SK-N-SH (cell line): ENCODE measurements at regions not wholly inside any gene's neighbourhood (a gene's known extent, or its start where the extent isn't known, plus 50 kb on each side); places are given as distances from the start of the nearest gene placed in this dataset.

Source experiments
- CTCF ChIA-PET: fragments of 300-600, 350-600 bp; formaldehyde crosslinking; extraction: SDS; loops from one replicate; lab custom pipeline; 2021; lab: Yijun Ruan, JAX
- POLR2A ChIA-PET: fragments of 350-600 bp; sonication (Branson Sonifier 250); formaldehyde crosslinking; extraction: SDS; loops from one replicate; lab custom pipeline; 2020; ENCODE audit warnings: antibody characterized with exemption, inconsistent platforms; lab: Yijun Ruan, JAX
- DNase-seq: peaks from one replicate; pipeline ENCODE4 v3.0.0; 2012
- H2AFZ ChIP-seq: fragments of 200-600 bp; sonication (generic); 2 replicates; pipeline ENCODE4 v1.8.1; 2016; ENCODE audit warnings: antibody characterized with exemption, mild to moderate bottlenecking, low read depth
- H3F3A ChIP-seq: fragments of 200-600 bp; sonication (generic); replicated peaks from 2 replicates; pipeline ENCODE3; 2016; ENCODE audit warnings: antibody characterized with exemption, mild to moderate bottlenecking; ENCODE audit not compliant: insufficient read depth
- H3K27ac ChIP-seq, 2 experiments: fragments of 200-500 bp in 1 of 2; fragments of 200-600 bp in 1 of 2; sonication (Bioruptor generic) in 1 of 2; sonication (generic), shearing (Covaris generic) in 1 of 2; 2 replicates each; pipeline versions ENCODE4 v1.5.1 to v1.6.1; 2014 to 2016; ENCODE audit warnings: low read depth in 2 of 2, inconsistent platforms in 1 of 2, low read length in 1 of 2, mild to moderate bottlenecking in 1 of 2, mixed read lengths in 1 of 2
- H3K27me3 ChIP-seq: fragments of 200-600 bp; sonication (generic), shearing (Covaris generic); 2 replicates; pipeline ENCODE4 v1.6.1; 2016; ENCODE audit warnings: mixed run types; ENCODE audit not compliant: insufficient read depth
- H3K36me3 ChIP-seq, 2 experiments: fragments of 200-500 bp in 1 of 2; fragments of 200-600 bp in 1 of 2; sonication (Bioruptor generic) in 1 of 2; sonication (generic) in 1 of 2; replicated peaks in 1 of 2; 2 replicates each; pipeline versions ENCODE3 to v1.5.1; 2014 to 2016; ENCODE audit warnings: low read length in 1 of 2, mild to moderate bottlenecking in 1 of 2; ENCODE audit not compliant: insufficient read depth in 2 of 2, control insufficient read depth in 1 of 2
- H3K4me1 ChIP-seq, 2 experiments: fragments of 200-500 bp in 1 of 2; fragments of 200-600 bp in 1 of 2; sonication (Bioruptor generic) in 1 of 2; sonication (generic), shearing (Covaris generic) in 1 of 2; 2 replicates each; pipeline versions ENCODE4 v1.5.1 to v1.6.1; 2014 to 2016; ENCODE audit warnings: low read depth in 1 of 2, low read length in 1 of 2, mixed run types in 1 of 2; ENCODE audit not compliant: insufficient read depth in 2 of 2, control insufficient read depth in 1 of 2
- H3K4me2 ChIP-seq: fragments of 200-600 bp; sonication (generic), shearing (Covaris generic); 2 replicates; pipeline ENCODE4 v1.6.1; 2017; ENCODE audit warnings: mixed run types
- H3K4me3 ChIP-seq, 2 experiments: fragments of 200-500 bp in 1 of 2; fragments of 200-600 bp in 1 of 2; sonication (Bioruptor generic) in 1 of 2; sonication (generic), shearing (Covaris generic) in 1 of 2; 2 replicates each; pipeline versions ENCODE4 v1.5.1 to v1.8.1; 2014 to 2016; ENCODE audit warnings: low read depth in 2 of 2, inconsistent platforms in 1 of 2, low read length in 1 of 2, mild to moderate bottlenecking in 1 of 2, mixed read lengths in 1 of 2, moderate library complexity in 1 of 2
- H3K79me2 ChIP-seq: fragments of 200-600 bp; sonication (generic); 2 replicates; pipeline ENCODE4 v1.8.1; 2017; ENCODE audit warnings: mild to moderate bottlenecking; ENCODE audit not compliant: insufficient read depth
- H3K9ac ChIP-seq: fragments of 200-600 bp; sonication (generic); 2 replicates; pipeline ENCODE4 v1.6.1; 2017; ENCODE audit warnings: mixed run types
- H3K9me2 ChIP-seq: fragments of 200-600 bp; sonication (generic); 2 replicates; pipeline ENCODE4 v1.6.1; 2017; ENCODE audit warnings: mixed run types
- H3K9me3 ChIP-seq: fragments of 200-600 bp; sonication (generic); 2 replicates; pipeline ENCODE4 v1.6.1; 2017; ENCODE audit warnings: mixed run types, mild to moderate bottlenecking, moderate library complexity
- H4K20me1 ChIP-seq: fragments of 200-600 bp; sonication (generic); 2 replicates; pipeline ENCODE4 v1.6.1; 2017; ENCODE audit warnings: mild to moderate bottlenecking, mixed run types; ENCODE audit not compliant: insufficient read depth
- CHD2 ChIP-seq: fragments of 150-350 bp; IDR thresholded peaks from 2 replicates; pipeline ENCODE4 v1.6.1; 2018; ENCODE audit warnings: low read length; ENCODE audit not compliant: partially characterized antibody
- CTCF ChIP-seq: fragments of 200-600 bp; sonication (generic); IDR thresholded peaks from 2 replicates; pipeline ENCODE4 v1.6.1; 2017; ENCODE audit warnings: antibody characterized with exemption, mild to moderate bottlenecking, moderate library complexity
- EP300 ChIP-seq, 2 experiments: IDR thresholded peaks; 2 replicates each; pipeline versions ENCODE4 v1.4.0 to v1.6.1; 2012; ENCODE audit warnings: borderline replicate concordance in 1 of 2, low read depth in 1 of 2, low read length in 1 of 2
- FOXJ3 ChIP-seq: sonication (generic); formaldehyde crosslinking; IDR thresholded peaks from 2 replicates; pipeline ENCODE4 v1.5.1; 2020; ENCODE audit warnings: mild to moderate bottlenecking, missing genetic modification reagents
- FOXM1 ChIP-seq: IDR thresholded peaks from 2 replicates; pipeline ENCODE4 v1.4.0; 2012; ENCODE audit warnings: low read depth, mild to moderate bottlenecking
- MXI1 ChIP-seq: IDR thresholded peaks from 2 replicates; pipeline ENCODE4 v1.6.1; 2012; ENCODE audit warnings: mild to moderate bottlenecking, low read depth, low read length, improper control_type of control experiment
- NFIC ChIP-seq: IDR thresholded peaks from 2 replicates; pipeline ENCODE4 v1.4.0; 2012; ENCODE audit warnings: borderline replicate concordance
- NRF1 ChIP-seq: IDR thresholded peaks from 2 replicates; pipeline ENCODE4 v1.6.1; 2012; ENCODE audit warnings: low read depth, mild to moderate bottlenecking, low read length
- RAD21 ChIP-seq: IDR thresholded peaks from 2 replicates; pipeline ENCODE4 v1.6.1; 2012; ENCODE audit warnings: mild to moderate bottlenecking, low read length
- RCOR1 ChIP-seq: fragments of 150-350 bp; IDR thresholded peaks from 2 replicates; pipeline ENCODE4 v1.6.1; 2017; ENCODE audit warnings: antibody characterized with exemption, low read length
- REST ChIP-seq: IDR thresholded peaks from 2 replicates; pipeline ENCODE4 v1.6.1; 2012; ENCODE audit warnings: mild to moderate bottlenecking, low read depth, low read length, moderate library complexity
- RXRA ChIP-seq: IDR thresholded peaks from 2 replicates; pipeline ENCODE4 v1.4.0; 2012; ENCODE audit warnings: low read depth, mild to moderate bottlenecking, borderline replicate concordance
- SIN3A ChIP-seq: IDR thresholded peaks from 2 replicates; pipeline ENCODE4 v1.6.1; 2012; ENCODE audit warnings: low read depth, mild to moderate bottlenecking, low read length, moderate library complexity, borderline replicate concordance
- SMC3 ChIP-seq: IDR thresholded peaks from 2 replicates; pipeline ENCODE4 v1.6.1; 2012; ENCODE audit warnings: low read depth, low read length, improper control_type of control experiment
- TCF12 ChIP-seq: IDR thresholded peaks from 2 replicates; pipeline ENCODE4 v1.4.0; 2012
- USF1 ChIP-seq: IDR thresholded peaks from 2 replicates; pipeline ENCODE4 v1.4.0; 2012; ENCODE audit warnings: low read depth, borderline replicate concordance
- YY1 ChIP-seq: IDR thresholded peaks from 2 replicates; pipeline ENCODE4 v1.4.0; 2012; ENCODE audit warnings: low read depth, mild to moderate bottlenecking
- WGBS: methylation state at CpG from one replicate; pipeline ENCODE4 v1.1.6; 2017; ENCODE audit warnings: low lambda C conversion rate; 5-methylcytosine and 5-hydroxymethylcytosine counted together

GRCh38 chr18:77469131-77469530, 219.5 kb downstream of the GALR1 start:
- CTCF ChIA-PET = no interaction called here
- DNase-seq = no peak
- Histone ChIP-seq H2AFZ (no peak overlapping the region), H3K4me3 (no peak overlapping the region), H3F3A (no peaks in the 10 kb centered on the region)
- TF ChIP-seq YY1 = no peak
- no peak for TF ChIP-seq REST
- TF ChIP-seq NFIC = no peak
- TF ChIP-seq USF1 = no peak
- TF ChIP-seq CHD2 = no peak
- TF ChIP-seq SIN3A = no peak
- no peak for TF ChIP-seq EP300 (IDR thresholded peaks at IDR 0.05; ENCODE audit: borderline replicate concordance in 1 of 2, low read depth in 1 of 2, low read length in 1 of 2)
- TF ChIP-seq MXI1 = no peak
- no peak for TF ChIP-seq CTCF
- TF ChIP-seq RXRA = no peak
- no peak for TF ChIP-seq SMC3
- TF ChIP-seq NRF1 = no peak
- no peak for TF ChIP-seq RCOR1
- no peak for TF ChIP-seq RAD21
- no peak for TF ChIP-seq FOXJ3
- TF ChIP-seq TCF12 = no peak
- TF ChIP-seq FOXM1 = no peak
- TF ChIP-seq, all 33 proteins: peak for 0
- Histone ChIP-seq H4K20me1 (no peaks in the 10 kb centered on the region), H3K27me3 (no peaks in the 10 kb centered on the region), H3K36me3 (no peaks in the 10 kb centered on the region), H3K4me1 (no peaks in the 10 kb centered on the region; a peak in 1 of 4 replicates), H3K27ac (no peak overlapping the region), H3K79me2 (no peaks in the 10 kb centered on the region), H3K4me2 (no peak overlapping the region), H3K9ac (no peak overlapping the region), H3K9me2 (no peaks in the 10 kb centered on the region), H3K9me3 (peaks cover 3% of the 10 kb centered on the region; the same call in 1 of the 2 replicates)
- WGBS = 36% methylated on average over 4 of the region's 4 CpGs
- POLR2A ChIA-PET = no interaction called here
